ENCODE measurements at regions not wholly inside any gene's neighbourhood (a gene's known extent, or its start where the extent isn't known, plus 50 kb on each side); places are given as distances from the start of the nearest gene placed in this dataset.

DNA sequence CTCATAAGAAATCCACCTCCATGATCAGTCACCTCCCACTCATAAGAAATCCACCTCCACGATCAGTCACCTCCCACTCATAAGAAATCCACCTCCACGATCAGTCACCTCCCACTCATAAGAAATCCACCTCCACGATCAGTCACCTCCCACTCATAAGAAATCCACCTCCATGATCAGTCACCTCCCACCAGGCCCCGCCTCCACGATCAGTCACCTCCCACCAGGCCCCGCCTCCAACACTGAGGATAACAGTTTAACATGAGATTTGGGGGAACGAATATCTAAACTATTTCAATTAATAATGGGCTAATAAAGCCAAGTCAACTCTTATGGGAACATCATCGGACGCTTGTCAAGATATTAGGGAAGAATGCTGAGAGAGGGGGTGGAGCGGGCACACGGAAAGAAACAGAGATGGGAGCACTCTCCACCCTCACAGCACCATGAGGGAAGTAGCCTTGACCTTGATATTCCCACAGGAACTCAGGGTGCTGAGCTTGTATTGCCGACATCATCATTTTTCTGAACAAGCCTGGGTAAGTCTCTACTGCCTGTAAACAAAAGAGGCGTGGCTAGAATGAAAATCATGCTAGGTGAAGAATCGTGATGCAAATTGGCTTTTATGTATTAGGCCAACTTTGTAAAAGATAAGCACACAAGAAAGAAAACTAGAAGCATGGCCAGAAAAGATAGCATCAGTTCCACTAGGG, 303.5 kb upstream of the KLF6 start:
- intact Hi-C loops (cut with micrococcal nuclease): no loop called here

DNA sequence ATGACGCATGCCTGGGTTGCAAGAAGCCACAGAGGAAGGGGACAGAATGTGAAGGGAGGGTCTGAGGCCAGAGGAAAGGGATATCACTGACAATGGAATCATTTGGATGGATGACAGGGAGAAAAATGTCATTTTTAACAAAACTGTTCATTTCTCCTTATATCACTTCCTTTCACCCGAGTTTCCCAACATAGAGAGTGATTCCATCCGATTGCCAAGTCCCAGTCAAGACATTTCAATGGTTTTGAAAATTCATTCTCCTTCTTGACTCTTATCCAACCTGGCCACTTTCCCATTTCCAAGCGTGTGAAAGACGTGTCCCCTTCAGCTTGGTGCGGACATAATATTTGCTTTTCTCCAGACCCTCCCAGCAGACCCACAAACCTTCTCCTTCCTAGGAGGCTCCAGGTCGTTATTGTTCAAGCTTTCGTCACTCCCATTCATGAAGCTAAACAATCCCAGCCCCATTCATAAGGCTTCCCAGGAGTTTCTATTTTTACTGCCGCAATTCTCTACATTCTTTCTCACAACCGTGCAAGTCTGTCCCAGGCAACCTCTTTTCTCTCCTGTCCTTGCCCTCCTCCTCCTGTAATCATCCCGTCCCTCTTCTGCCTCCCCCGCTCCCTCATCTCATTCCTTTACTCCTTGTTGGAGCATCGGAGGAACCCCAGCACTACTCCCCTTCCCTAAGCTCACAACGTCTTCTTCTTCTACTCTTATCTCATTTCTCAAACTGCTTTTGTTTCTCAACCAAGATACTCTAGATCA, 301.3 kb upstream of the KLF6 start:
- intact Hi-C loops (cut with micrococcal nuclease): no loop called here

DNA sequence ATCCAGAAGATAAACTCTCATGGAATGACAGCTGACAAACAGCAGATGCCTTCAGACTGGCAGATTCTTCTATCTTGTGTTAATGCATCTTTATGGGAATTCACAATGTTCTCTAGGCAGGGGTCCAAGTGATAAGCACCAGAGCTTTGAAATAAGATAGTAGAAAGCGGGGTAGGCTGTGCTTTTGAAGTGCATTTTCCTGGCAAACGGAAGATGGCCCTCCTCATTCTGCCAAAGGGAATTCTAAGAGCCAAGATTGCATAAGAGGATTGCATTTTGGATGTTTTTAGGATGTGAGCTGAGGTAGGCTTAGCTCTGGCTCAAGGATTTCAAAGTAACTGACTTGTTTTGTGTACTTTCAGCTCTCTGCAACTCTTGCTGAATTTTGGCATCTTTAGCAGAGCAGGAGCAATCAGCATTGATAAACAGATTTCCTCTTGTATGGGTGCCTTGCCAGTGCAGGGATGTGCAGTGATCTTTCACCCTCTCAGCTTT, 298.5 kb upstream of the KLF6 start:
- intact Hi-C loops (cut with micrococcal nuclease): no loop called here

DNA sequence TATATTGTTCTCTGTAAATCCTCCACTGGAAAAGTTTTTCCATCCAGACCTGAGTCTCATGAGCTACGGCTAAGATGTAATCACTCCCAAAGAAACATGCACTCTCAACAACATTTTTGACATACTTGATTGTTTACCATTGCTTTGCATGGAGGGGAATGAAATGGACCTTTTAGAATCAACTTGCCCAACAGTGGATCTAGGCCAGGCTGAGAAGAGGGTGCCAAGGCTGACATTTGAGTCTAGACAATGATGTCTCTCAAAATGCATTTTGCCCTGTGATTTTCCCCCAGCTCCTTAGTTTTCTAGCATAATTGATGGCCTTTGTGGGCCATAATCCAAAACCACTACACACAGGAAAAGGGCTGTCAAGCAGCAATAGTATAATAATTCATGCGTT, 297.9 kb upstream of the KLF6 start:
- intact Hi-C loops (cut with micrococcal nuclease): no loop called here

DNA sequence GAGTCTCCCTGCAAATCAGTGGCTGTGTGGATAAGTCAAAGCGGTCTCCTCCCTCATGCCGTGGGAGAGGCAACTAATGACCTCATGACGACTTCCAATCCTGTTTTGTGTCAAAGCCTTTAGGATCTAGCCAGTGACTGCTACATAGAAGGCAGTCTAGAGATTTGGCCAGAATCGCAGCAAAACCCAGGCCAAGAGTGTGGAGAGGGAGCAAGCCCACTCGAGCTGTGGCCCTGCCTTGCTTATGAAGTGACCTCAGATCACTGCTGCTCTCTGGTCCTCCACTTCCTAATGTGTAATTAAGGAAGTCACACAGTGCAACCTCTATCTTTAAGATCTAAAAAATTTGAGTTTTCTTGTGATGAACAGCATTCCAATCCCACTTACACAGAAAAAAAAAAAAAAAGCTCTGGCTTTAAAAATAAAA, 296.7 kb upstream of the KLF6 start:
- intact Hi-C loops (cut with micrococcal nuclease): no loop called here

DNA sequence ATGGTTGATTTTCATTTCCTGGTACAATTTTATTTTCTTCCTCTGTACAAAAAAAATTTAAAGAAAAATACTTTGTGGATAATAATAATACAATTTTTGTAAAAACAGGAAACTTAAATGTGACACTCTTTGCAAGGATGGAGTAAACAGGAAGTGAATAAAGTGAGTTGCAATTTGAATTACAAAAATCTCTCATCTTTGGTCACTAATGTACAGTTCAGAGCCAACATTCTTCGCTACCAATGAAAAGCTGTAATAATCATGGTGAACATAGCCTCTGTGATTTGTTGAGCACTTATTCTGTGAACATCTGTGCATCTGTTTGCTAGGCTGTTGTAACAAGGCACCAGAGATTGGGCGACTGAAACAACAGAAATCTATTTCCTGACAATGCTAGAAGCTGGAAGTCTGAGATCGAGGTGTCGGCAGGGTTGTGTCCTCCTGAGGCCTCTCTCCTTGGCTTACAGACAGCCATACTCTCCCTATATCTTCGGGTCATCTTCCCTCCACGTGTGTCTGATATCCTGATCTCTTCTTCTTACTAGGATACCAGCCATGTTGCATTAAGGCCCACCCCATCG, 295.3 kb upstream of the KLF6 start:
- intact Hi-C loops (cut with micrococcal nuclease): no loop called here

DNA sequence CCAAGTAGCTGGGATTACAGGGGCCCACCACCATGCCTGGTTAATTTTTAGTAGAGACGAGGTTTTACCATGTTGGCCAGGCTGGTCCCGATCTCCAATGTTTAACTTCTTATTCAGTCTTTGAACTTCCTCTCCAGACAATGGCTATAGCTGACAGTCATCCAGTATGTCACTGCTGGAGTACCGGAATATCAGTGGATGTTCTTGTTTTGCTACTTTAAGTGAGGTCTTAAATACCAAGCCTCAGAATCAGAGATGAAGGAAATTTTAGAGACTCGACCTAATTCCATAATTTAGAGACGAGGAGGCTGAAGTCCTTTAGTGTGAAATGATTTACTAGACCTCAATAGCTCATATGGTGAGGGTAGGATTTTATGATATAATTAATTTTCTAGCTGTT, 294.8 kb upstream of the KLF6 start:
- intact Hi-C loops (cut with micrococcal nuclease): no loop called here

DNA sequence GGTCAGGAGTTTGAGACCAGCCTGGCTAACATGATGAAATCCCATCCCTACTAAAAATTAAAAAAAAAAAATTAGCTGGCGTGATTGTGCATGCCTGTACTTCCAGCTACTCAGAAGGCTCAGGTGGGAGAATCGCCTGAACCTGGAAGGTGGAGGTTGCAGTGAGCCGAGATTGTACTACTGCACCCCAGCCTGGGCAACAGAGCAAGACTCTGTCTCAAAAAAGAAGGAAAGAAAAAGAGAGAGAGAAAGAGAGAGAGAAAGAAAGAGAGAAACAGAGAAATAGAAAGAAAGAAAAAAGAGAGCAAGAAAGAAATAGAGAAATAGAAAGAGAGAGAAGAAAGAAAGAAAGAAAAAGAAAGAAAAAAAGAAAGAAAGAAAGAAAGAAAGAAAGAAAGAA, 292.8 kb upstream of the KLF6 start:
- intact Hi-C loops (cut with micrococcal nuclease): no loop called here

DNA sequence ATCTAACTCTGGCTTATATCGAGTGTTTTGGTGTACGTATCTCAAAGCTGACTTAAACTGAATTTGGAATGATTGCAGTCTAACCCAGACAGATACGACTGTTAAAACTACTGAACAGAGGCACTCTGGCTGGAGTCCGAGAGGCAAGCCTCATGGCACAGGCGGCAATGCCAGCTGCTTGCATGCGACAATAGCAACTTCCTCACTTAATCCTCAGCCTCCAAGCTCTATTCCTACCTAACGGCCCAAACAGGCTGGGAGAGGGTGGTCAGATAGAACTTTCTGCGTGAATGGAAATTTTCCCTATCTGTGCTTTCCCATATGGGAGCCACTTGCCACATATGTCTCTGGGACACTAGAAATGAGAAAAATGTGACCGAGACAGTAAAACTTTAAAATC, 292.0 kb upstream of the KLF6 start:
- intact Hi-C loops (cut with micrococcal nuclease): no loop called here

DNA sequence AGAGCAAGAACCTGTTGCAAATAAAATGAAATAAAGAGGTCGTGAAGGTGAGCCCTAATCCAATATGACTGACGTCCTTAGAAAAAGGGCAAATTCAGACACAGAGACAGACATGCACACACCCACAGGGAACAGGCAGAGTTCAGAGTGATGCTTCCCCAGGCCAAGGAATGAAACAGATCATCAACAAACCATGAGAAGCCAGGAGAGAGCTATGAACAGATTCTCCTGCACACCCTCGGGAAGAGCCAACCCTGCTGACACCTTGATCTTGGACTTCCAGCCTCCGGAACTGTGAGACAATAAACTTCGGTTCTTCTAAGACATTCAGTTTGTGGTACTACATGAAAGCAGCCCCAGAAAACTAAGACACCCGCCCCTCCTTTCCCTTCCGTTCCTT, 290.4 kb upstream of the KLF6 start:
- intact Hi-C loops (cut with micrococcal nuclease): loop anchor here (1.0 to 2.0 kb wide), 2 partner anchors 43 to 56 kb away; no protein-coding TSS in a partner anchor

DNA sequence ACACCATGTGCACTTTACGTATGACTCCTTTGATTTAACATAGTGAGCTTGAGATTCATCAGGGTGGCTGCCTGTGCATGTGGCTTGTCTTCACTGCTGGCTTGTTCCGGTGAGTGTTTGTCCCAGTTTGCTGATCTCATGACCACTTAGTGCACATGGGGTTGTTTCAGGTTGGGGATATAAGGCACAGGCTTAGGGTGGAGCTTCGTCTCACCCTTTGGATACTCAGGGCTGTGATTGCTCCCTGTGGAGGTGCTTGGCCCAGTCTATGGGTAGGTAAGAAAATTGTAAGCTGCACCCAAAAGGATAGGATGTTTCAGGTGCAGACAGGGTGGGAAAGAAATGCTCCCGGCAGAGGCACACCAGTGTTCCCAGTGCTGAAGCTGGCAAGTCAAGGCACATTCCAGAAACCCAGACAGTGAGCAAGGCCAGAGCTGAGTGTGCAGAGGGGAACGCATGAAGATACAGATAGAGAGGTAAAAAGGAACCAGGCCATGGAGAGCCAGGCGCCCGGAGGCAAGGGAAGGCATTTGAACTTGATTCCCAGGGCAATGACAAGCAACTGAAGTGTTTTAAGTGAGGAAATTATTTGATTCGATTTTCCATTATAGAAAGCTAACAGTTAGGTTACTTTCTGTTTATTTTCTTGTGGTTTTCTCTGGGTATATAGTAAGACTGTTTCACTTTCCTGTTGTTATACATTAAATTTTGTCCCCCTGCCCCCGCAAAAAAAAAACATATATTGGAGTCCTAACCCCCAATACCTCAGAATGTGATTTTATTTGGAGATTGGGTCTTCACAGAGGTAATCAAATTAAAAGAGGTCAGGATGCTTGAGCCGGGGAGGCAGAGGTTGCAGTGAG, 289.8 kb upstream of the KLF6 start:
- intact Hi-C loops (cut with micrococcal nuclease): loop anchor here (1.0 to 2.0 kb wide), 2 partner anchors 42 to 57 kb away; no protein-coding TSS in a partner anchor

DNA sequence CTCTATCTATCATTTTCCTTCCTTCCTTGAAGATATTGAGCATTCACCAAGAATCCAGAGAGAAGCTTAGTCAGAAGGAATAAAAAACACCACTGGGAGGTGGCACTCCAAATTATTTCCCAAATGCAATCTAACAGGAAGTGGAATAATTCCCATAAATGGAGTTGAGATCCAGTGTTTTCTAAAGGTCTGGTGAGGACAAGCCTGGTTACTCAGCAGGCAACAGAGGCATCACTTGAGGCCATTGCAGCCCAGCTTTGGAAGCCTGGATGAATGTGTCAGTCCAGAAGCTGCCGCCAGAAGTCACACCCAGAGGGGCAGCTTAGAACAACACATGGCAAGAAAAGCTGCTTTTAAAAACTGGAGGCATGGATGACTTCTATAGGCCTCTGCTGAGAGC, 288.9 kb upstream of the KLF6 start:
- intact Hi-C loops (cut with micrococcal nuclease): loop anchor here (2.0 kb wide), 1 partner anchor 41 kb away; no protein-coding TSS in a partner anchor

DNA sequence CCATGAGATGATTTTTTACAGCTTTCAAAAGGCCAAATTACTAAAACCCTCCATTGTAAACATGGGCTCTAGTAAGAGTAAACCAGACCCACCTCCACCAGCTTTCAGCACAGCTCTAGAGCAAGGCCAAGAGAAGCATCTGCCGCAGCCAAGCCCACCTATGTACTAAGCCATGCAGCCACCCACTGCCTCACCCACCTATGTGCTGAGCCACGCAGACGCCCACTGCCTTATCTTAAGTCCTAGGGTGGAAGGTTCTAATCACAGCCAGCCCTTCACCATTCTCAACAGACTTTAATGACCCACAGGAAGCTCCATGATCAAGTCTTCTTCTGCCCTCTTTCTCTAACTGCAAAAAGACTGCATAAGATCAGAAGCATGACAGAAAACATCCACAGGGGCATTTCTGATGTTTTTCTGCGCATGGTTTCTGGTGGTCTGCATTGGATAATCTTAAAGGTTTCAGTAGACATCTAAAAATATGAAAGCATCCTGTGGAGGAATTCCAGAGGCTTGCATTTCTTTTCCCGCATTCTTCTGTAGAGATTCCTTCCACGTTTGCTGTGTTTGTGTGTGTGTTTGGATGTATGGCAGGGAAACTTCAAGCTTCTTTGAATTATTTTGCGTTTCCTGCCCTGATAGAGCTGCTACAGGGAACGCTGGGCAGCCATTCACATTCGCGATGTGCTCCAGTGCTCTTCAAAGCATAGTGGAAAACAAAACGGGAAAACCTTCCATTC, 286.1 kb upstream of the KLF6 start:
- intact Hi-C loops (cut with micrococcal nuclease): no loop called here

DNA sequence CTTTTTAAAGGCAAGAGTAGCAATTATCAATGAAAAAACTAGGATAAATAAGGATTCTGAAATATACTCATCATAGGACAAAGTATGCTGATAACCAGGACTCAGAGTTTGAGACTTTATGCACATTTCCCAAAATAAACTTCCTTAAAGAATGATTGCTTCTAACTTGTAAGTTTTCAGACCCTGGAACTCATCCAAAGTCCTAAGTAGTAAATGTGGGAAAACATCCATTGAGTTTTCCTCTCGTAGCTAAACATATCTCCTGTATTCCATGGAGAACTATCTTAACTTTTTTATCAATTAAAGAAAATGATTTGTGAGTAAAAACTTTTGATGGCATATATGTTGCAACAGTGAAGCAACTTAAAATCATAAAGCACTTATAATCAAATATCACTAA, 285.2 kb upstream of the KLF6 start:
- intact Hi-C loops (cut with micrococcal nuclease): no loop called here

DNA sequence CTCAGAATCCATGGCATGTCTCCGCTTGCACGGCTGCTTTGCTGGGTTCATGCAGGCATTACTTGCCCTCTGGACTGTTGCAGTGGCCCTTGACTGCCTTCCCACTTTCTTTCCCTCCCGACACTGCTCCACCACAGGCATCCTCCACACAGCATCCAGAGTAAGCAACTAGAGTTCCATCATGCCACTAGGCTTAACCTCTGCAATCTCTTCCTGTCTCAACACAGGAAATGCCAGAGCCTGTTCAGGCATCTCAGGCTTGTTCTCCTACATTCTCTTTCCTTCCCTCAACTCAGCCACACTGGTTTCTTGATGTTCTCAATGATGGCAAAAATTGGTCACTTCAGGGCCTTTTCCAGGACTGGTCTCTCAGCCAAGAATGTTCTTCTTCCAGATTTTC, 284.5 kb upstream of the KLF6 start:
- intact Hi-C loops (cut with micrococcal nuclease): no loop called here

DNA sequence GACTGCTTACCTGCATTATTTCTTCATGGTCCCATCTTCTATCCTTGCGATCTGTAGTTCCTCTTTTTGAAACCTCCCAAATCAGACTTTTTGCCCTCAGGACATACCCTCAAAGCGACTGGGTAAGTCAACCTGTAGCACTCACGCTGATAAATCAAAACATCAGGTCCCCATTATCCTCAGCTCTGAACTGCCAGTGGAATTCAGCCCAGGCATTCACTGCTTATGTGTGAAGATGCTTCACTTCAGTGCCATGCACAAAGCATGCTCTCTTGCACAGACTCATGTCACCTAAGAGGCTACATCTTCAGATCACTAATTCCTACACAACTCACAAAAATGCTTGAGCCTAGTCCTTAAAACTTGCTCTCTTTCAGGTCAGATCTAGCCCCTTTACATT, 283.6 kb upstream of the KLF6 start:
- intact Hi-C loops (cut with micrococcal nuclease): no loop called here

DNA sequence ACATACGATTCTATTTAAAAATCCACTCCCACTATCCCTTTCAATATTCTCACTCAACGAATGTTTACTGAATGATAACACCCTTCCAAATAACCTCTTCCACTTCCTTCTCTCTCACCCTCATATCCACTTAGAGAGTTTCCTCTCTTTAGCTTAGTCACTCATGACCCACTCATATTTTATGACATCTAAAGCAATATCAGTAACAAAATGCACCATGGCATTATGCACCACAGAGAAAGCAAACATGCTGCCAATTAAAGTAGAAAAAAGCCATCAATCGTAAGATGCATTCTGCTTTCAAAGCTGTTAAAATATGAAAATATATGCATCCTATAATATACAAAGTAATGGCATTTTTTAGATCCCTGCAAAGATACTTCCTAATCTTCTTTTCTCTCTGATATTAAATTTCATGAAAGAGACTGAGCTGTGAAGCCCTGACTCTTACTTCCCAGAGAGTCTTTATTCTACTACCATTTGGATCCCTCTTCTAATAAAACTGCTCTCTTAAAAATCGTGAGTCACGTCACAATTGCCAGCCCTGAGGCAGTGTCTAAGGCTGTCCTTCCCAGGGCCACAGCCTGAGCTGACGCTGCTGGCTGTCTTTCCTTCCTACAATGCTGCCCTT, 283.0 kb upstream of the KLF6 start:
- intact Hi-C loops (cut with micrococcal nuclease): no loop called here

DNA sequence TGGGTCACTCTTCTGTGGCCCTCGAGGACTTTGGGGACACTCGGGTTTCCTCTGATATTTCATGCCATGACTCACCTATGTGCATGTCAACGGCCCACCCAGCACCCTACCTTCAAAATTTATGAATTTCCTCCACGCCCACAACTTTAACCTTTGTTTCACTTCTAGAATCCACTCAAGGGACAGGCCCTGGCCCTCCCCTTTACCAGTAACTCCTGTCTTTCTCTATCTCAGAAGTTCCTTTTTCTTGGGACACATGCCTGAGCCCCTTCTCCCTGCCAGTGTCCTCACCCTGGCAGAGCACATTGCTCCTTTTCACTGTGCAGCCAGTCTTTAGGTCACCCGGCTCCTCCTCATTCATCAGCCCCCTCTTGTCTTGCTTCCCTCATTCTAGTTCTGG, 282.5 kb upstream of the KLF6 start:
- intact Hi-C loops (cut with micrococcal nuclease): no loop called here

DNA sequence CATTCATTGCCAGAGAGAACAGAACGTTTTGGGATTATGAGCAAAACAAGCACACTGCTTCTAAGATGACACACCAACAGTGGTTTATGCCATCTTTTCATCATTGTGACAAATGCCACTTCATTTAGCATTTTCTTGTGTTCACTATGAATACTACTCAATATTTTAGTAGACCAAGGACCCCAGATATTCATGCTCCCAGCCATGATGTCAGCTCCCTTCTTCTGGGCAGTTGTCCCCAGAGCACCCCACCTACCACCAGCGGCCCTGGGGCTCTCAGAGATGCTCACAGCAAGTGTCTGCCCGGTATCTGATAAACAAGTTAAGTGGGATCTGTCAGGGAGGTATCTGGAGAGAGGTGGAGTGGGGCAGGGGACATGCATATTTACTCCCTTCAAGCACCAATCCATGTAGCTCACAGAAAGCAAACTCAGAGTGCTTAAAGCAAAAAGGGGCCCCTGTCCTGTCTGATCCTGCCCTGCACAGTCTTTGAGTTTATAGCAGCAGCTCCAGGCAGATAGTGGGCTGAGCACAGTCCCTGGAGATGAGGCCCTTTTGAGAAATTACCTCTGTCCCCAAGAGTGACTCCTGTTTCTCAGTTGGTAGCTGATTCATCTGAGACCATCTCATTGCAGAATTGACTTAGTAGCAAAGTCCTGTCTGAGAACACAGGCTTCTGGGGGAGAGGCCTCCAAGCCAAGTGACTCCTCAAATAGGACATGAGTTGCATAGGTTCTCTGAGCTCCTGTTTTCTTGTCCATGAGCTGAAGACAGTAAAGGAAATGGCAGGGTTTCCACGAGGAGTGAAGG, 281.8 kb upstream of the KLF6 start:
- intact Hi-C loops (cut with micrococcal nuclease): no loop called here
